Panc1 (cell line): ENCODE measurements at regions not wholly inside any gene's neighbourhood (a gene's known extent, or its start where the extent isn't known, plus 50 kb on each side); places are given as distances from the start of the nearest gene placed in this dataset.

Experiments used
- ATAC-seq: fragments of 200-7000 bp; cut with Tn5 transposase; 2 replicates; pipeline ENCODE4 v1.9.1; 2020; ENCODE audit warnings: mild to moderate bottlenecking, moderate library complexity
- BruUV-seq: library from RNA; stranded (reverse); fragments of 400-500 nt; replicated peaks from 2 replicates; lab custom pipeline; 2021; lab: Mats Ljungman, UMichigan
- CTCF ChIA-PET: fragments of 300-600 bp; sonication (Branson Sonifier 250); formaldehyde crosslinking; loops from one replicate; lab custom pipeline; 2022; ENCODE audit warnings: antibody characterized with exemption; lab: Charles Lee
- POLR2A ChIA-PET: fragments of 300-600 bp; sonication (Branson Sonifier 250); formaldehyde crosslinking; loops from one replicate; lab custom pipeline; 2022; ENCODE audit warnings: antibody characterized with exemption; lab: Charles Lee
- DNase-seq: peaks from one replicate; pipeline ENCODE4 v3.0.0-alpha.2; 2010; ENCODE audit warnings: low read depth, low spot score
- H3K27ac ChIP-seq: 2 replicates; pipeline ENCODE4 v1.5.1; 2011; ENCODE audit warnings: mild to moderate bottlenecking, low read length, inconsistent platforms
- H3K27me3 ChIP-seq: fragments of 200-500 bp; sonication (Bioruptor generic); 2 replicates; pipeline ENCODE4 v1.6.0; 2014; ENCODE audit warnings: low read length, inconsistent platforms; ENCODE audit not compliant: control insufficient read depth, insufficient read depth
- H3K36me3 ChIP-seq: fragments of 200-500 bp; sonication (Bioruptor generic); 2 replicates; pipeline ENCODE4 v1.5.1; 2014; ENCODE audit warnings: inconsistent platforms, mild to moderate bottlenecking, low read length, moderate library complexity; ENCODE audit not compliant: control insufficient read depth, insufficient read depth
- H3K4me1 ChIP-seq: 2 replicates; pipeline ENCODE4 v1.5.1; 2011; ENCODE audit warnings: inconsistent platforms, mild to moderate bottlenecking, low read length, moderate library complexity; ENCODE audit not compliant: control insufficient read depth, insufficient read depth
- H3K4me3 ChIP-seq, 2 experiments: 2 replicates each; pipeline ENCODE4 v1.5.1; 2011 to 2012; ENCODE audit warnings: low read depth in 2 of 2, low read length in 2 of 2, mild to moderate bottlenecking in 2 of 2, inconsistent platforms in 1 of 2, moderate library complexity in 1 of 2
- H3K9me3 ChIP-seq: fragments of 200-500 bp; sonication (Bioruptor generic); 2 replicates; pipeline ENCODE4 v1.5.1; 2014; ENCODE audit warnings: low read depth, mild to moderate bottlenecking, inconsistent platforms, low read length, moderate library complexity; ENCODE audit not compliant: control insufficient read depth, insufficient read depth
- POLR2AphosphoS5 ChIP-seq: IDR thresholded peaks from 2 replicates; pipeline ENCODE4 v1.6.1; 2012; ENCODE audit warnings: mild to moderate bottlenecking, low read depth, low read length, moderate library complexity
- SIN3A ChIP-seq: IDR thresholded peaks from 2 replicates; pipeline ENCODE4 v1.6.1; 2012; ENCODE audit warnings: low read depth, mild to moderate bottlenecking, low read length, moderate library complexity, borderline replicate concordance; ENCODE audit not compliant: insufficient read depth
- TCF7L2 ChIP-seq: IDR thresholded peaks from 2 replicates; pipeline ENCODE4 v1.6.1; 2011; ENCODE audit warnings: mild to moderate bottlenecking, low read depth, low read length, inconsistent platforms
- in situ Hi-C: cut with HindIII; loops from 2 replicates; pipeline ENCODE4 v1.10.0; 2016; ENCODE audit warnings: low sequenced_read_pairs, low pct_unique_long_range_greater_than_20kb
- intact Hi-C: fragments of 100-400 bp; cut with micrococcal nuclease; formaldehyde crosslinking; loops from one replicate; pipeline ENCODE4 v1.10.0; 2022; ENCODE audit not compliant: unreplicated experiment
- TF ChIP-seq, protein P1 (sequence below), 2 experiments: IDR thresholded peaks; 2 replicates each; pipeline ENCODE4 v1.6.1; 2011 to 2012; ENCODE audit warnings: low read depth in 2 of 2, control low read depth in 1 of 2, low read length in 1 of 2, mild to moderate bottlenecking in 1 of 2, moderate library complexity in 1 of 2; ENCODE audit not compliant: insufficient read depth in 1 of 2
- TF ChIP-seq, protein P2 (sequence below): fragments of 450-650 bp; IDR thresholded peaks from 2 replicates; pipeline ENCODE4 v1.5.1; 2017; ENCODE audit warnings: mild to moderate bottlenecking

DNA sequence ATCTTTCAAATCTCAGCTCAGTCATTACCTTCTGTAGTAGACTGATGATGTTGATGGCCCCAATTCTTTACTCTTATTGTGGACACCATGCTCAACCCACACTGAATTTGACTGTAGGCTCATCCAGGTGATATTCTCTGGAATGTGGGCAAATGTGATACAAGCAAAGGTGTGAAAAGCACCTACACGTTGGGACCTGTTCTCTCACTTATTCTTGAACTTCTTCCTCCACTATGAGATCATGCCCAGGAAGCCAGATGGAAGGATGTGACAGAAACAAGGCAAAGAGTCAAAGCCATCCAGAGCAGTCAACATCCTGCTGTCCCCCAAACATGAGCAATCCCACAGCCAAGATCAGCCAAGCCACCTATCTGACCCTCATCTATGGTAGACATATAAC lies 471.2 kb upstream of the UBE2E2 start:
- DNase-seq (no peak), ATAC-seq (no peak)
- H3K9me3 ChIP-seq = no peaks in the 10 kb centered on the region
- ChIA-PET POLR2A (no interaction called here), CTCF (no interaction called here)
- intact Hi-C loops (loop anchor here (10.0 kb wide), 1 partner anchor 233 kb away; no protein-coding TSS in a partner anchor), in situ Hi-C loops (no loop called here)
- no peaks in the 10 kb centered on the region for H3K27me3 ChIP-seq
- BruUV-seq = no TSS peak
- no peak overlapping the region for H3K4me3 ChIP-seq
- TF ChIP-seq TCF7L2 (no peak), SIN3A (no peak)
- TF ChIP-seq, protein P1, sequence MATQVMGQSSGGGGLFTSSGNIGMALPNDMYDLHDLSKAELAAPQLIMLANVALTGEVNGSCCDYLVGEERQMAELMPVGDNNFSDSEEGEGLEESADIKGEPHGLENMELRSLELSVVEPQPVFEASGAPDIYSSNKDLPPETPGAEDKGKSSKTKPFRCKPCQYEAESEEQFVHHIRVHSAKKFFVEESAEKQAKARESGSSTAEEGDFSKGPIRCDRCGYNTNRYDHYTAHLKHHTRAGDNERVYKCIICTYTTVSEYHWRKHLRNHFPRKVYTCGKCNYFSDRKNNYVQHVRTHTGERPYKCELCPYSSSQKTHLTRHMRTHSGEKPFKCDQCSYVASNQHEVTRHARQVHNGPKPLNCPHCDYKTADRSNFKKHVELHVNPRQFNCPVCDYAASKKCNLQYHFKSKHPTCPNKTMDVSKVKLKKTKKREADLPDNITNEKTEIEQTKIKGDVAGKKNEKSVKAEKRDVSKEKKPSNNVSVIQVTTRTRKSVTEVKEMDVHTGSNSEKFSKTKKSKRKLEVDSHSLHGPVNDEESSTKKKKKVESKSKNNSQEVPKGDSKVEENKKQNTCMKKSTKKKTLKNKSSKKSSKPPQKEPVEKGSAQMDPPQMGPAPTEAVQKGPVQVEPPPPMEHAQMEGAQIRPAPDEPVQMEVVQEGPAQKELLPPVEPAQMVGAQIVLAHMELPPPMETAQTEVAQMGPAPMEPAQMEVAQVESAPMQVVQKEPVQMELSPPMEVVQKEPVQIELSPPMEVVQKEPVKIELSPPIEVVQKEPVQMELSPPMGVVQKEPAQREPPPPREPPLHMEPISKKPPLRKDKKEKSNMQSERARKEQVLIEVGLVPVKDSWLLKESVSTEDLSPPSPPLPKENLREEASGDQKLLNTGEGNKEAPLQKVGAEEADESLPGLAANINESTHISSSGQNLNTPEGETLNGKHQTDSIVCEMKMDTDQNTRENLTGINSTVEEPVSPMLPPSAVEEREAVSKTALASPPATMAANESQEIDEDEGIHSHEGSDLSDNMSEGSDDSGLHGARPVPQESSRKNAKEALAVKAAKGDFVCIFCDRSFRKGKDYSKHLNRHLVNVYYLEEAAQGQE (IDR thresholded peaks at IDR 0.05; ENCODE audit: insufficient read depth in 1 of 2, low read depth in 2 of 2, low read length in 1 of 2) = no peak
- TF ChIP-seq, protein P2, sequence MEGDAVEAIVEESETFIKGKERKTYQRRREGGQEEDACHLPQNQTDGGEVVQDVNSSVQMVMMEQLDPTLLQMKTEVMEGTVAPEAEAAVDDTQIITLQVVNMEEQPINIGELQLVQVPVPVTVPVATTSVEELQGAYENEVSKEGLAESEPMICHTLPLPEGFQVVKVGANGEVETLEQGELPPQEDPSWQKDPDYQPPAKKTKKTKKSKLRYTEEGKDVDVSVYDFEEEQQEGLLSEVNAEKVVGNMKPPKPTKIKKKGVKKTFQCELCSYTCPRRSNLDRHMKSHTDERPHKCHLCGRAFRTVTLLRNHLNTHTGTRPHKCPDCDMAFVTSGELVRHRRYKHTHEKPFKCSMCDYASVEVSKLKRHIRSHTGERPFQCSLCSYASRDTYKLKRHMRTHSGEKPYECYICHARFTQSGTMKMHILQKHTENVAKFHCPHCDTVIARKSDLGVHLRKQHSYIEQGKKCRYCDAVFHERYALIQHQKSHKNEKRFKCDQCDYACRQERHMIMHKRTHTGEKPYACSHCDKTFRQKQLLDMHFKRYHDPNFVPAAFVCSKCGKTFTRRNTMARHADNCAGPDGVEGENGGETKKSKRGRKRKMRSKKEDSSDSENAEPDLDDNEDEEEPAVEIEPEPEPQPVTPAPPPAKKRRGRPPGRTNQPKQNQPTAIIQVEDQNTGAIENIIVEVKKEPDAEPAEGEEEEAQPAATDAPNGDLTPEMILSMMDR = no peak
- no peaks in the 10 kb centered on the region for H3K36me3 ChIP-seq
- H3K27ac ChIP-seq = no peak overlapping the region
- H3K4me1 ChIP-seq = no peaks in the 10 kb centered on the region

DNA sequence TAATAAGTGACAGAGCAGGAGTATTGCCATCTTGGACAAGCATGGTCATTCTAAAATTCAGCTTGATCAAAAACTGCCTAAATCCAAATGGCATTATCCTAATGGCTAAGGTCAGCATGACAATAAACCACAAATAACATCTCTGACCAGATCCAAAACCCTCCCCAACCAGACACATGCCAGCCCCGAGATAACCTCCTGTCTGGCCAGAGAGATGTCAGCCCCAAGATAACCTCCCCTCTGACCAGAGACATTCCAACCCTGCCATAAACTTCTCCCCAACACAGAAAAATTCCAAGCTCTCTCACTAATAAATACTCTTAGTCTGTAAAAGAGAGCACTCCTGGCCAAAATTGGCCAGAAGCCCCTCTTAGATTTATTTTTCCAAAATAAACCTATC lies 470.5 kb upstream of the UBE2E2 start:
- DNase-seq (no peak), ATAC-seq (no peak)
- BruUV-seq = no TSS peak
- Histone ChIP-seq H3K4me3 (no peak overlapping the region), H3K36me3 (no peaks in the 10 kb centered on the region), H3K27ac (no peak overlapping the region), H3K27me3 (no peaks in the 10 kb centered on the region), H3K4me1 (no peaks in the 10 kb centered on the region), H3K9me3 (no peaks in the 10 kb centered on the region)
- TF ChIP-seq SIN3A = no peak
- TF ChIP-seq POLR2AphosphoS5 = no peak
- TF ChIP-seq, protein P1 (IDR thresholded peaks at IDR 0.05; ENCODE audit: insufficient read depth in 1 of 2, low read depth in 2 of 2, low read length in 1 of 2) = no peak
- no peak for TF ChIP-seq TCF7L2
- in situ Hi-C loops = no loop called here
- ChIA-PET POLR2A (no interaction called here), CTCF (no interaction called here)
- intact Hi-C loops = loop anchor here (10.0 kb wide), 1 partner anchor 232 kb away; no protein-coding TSS in a partner anchor
